GM21576 (cell line): ENCODE measurements at regions not wholly inside any gene's neighbourhood (a gene's known extent, or its start where the extent isn't known, plus 50 kb on each side); places are given as distances from the start of the nearest gene placed in this dataset.
"Not testable (repeated sequence)": the region's sequence is repeated elsewhere in the genome, so short reads cannot be mapped to it uniquely, and the experiment has no call there.

Source experiments
- ATAC-seq: cut with Tn5 transposase; IDR thresholded peaks from one replicate; pipeline ENCODE4 v1.9.1; 2021; ENCODE audit warnings: mild to moderate bottlenecking, moderate library complexity; ENCODE audit not compliant: unreplicated experiment

DNA sequence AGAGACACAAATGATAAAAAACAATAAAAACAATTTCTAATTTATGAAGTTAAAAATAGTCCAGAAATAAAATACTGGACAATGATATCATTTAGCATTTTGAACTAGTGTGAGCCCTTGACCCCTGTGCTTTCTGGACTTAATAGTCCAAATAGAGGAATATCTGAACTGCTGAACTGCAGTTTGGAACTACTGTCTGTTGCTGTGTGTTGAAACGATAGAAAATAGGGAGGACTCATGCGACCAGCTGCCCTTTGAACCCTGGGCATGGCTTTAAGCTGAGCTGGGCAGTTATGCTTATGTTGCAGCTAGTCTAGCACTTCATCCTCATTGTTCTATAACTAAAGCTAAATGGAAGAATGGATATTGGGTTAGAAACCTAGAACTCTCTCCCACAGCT, 99.5 kb downstream of the FMR1NB start:
- no peak for ATAC-seq

DNA sequence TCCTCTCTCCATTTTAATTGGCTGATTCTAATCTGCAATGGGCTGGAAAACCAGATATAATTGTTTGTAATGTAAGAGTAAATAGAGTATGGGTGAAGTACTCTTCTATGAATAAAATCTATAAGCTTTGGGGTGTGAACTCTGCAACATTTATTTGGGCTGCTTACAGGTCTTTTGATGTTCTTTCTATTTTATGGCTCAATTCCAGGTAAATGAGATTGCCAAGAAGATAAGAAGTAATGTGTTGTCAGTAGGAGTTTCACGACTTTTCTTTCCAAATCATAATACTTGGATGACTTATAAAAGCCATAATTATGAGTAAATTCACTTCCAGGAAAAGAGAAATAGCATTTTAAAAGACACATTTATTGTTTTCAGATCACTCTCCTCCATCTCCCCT, 103.5 kb downstream of the FMR1NB start:
- no peak for ATAC-seq

DNA sequence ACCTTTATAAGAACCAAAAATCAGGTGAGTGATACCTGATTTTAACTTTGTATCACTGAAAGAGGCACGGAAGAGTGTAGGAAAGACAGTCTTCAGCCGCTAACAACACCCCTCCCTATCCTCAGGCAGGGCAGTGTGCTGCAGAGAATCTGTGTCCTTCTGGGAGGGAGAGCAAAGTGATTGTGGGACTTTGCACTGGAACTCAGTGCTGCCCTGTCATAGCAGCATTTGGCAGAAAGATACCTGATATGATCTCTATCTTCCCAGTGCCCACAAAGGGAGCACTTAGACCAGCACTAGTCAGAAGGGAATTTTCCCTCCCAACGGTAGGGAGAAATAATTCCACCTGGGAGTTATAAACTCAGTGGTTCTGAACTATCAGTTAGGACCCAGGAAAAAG, 139.0 kb downstream of the FMR1NB start:
- no peak for ATAC-seq

DNA sequence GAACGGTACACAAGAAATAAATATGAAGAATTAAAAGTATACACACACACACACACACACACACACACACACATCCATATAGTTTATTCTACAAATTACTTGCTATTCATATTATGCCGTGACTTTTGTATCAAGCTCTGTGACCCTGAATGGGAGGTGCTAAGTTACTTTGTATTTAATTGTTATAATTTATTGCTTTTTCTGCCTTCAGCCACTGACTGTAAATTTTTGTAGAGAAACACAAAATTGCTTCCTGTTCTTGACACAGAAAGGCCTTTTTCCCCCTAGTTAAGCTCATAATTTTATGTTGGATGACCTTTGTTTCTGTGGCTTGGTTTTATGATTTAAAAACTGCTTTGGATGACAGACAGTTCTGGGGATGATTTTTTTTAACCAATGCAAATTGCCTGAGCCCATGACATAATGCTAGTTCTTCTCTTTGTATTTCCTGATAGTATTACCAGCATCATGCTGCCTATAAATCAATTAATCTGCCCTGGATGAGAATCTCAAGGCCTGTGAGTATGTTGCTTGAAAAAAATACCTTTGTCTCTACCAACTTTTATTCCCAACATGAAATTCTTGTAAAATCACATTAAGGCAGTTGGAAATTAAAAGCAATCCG, 140.0 kb downstream of the FMR1NB start:
- no peak for ATAC-seq

DNA sequence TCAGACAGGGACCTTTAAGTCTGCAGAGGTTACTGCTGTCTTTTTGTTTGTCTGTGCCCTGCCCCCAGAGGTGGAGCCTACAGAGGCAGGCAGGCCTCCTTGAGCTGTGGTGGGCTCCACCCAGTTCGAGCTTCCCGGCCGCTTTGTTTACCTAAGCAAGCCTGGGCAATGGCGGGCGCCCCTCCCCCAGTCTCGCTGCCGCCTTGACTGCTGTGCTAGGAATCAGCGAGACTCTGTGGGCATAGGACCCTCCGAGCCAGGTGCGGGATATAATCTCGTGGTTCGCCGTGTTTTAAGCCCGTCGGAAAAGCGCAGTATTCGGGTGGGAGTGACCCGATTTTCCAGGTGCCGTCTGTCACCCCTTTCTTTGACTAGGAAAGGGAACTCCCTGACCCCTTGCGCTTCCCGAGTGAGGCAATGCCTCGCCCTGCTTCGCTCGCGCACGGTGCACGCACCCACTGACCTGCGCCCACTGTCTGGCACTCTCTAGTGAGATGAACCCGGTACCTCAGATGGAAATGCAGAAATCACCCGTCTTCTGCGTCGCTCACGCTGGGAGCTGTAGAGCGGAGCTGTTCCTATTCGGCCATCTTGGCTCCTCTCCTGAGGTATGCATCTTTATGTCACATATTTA, 147.9 kb downstream of the FMR1NB start:
- not testable (repeated sequence) for ATAC-seq

DNA sequence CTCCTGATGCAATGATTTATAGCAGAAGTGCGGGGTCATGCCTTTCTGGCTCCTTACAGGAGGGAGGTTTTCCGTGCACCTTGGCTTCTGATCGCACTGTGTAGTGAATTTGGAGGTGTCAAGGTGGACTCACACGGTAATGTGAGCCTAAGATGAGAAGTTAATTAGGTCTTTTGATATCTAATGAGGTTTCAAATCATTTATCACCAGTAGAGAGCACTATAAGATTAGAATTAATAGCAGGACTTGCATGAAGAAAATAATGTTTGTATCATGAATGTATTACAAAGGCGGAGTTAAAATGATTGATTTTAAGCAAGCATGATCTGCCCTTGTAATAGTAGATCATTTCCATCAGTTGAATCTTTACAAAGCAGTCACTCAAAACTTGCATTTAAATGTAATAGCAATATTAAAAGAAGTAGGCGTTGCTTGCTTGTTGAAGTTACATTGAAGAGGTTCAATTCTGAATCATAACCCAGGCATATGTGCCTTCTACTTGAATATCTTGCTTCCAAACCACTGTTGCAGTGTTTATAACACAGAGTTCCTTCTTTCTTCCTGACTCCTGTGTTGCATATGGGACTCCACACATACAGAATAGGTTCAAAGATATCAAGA, 152.1 kb downstream of the FMR1NB start:
- ATAC-seq: no peak

DNA sequence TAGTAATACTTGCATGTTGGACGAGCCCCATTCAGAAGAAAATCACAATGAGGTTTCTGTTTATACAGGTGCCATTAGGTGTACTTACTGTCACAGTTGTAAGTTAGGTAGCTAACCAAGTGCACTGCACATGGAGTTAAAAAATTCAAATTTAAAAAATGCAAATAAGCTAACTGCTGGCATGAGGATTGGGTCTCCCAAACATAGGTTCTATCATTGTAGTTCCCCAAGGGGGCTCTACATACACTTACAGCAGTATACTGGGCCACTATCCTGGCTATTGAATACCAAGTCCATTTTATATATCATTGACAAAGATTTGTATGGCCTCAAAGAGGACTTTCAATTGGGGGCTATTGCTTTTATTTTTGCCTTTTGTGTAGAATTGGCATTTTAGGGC, 153.4 kb downstream of the FMR1NB start:
- no peak for ATAC-seq

DNA sequence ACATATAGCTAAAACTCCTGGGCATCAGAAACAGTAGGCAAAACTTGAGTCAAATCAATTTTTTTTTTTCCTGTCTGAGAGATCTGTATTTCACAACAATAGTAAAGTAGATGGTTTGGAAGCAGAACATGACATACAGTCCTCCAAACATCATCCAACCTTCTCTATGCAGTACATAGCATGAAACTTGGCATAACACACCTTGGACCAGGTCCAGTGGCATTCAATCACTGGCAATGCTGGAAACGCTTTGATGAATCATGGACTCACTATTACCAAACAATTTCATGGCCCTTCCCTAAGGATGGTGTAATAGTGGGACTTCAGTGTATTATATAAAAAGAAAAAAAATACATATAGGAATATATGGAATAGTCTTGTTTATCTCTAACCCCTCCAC, 154.6 kb downstream of the FMR1NB start:
- no peak for ATAC-seq

DNA sequence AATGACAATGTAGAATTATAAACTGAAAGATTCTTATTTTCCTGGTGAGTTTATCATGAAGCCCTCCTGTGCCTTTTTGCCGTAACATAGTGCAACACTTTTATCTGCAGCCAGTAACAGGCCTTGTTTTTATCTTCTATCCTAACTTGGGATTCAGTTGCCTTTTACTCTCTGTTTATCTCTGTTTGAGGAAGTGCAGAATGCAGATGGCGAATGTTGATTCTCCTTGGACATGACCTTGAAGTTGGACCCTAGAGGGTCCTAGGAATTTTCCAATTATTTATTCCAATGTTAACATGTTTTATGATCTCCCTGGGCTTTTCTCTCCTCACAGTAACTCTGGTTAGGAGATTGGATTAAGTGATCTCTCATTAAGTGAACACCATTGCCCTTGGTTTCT, 165.0 kb downstream of the FMR1NB start:
- no peak for ATAC-seq

DNA sequence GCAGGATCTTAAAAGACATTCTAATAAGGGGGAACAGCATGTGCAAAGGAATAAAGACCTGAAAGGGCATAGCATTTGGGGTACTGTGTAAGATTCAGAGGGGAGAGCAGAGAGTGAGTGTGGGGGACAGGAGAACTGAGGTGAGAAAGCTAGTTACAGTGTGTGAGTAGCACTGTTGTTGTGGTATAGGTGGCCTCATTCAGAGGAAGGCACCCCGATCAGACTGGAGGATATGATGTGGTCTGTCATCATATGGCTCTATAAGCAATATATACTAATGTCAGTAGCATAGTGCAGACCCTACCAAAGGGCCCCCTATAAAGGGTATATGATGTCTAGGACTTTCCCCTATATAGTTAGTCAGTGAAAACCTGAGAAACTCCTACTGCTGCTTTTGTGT, 175.8 kb downstream of the FMR1NB start:
- no peak for ATAC-seq

DNA sequence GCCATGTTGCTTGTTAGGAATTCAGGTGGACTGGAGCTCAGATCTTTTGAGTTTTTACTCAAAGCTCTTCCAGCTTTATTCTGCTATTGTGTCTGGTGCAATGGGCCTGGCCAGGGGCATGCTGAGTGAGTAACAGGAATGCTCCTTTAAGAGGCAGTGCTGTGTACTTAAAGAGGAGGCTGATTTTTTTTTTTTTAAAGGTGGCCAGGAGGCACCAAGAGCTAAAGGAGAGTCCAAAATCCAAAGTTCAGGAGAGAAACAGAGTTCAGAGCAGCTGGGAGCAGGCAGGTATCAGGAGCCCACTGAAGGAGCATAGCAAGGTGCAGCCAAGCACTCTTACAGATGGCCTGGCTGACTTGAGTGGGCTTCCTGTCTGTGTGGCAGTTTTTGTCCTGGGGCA, 178.7 kb downstream of the FMR1NB start:
- no peak for ATAC-seq

DNA sequence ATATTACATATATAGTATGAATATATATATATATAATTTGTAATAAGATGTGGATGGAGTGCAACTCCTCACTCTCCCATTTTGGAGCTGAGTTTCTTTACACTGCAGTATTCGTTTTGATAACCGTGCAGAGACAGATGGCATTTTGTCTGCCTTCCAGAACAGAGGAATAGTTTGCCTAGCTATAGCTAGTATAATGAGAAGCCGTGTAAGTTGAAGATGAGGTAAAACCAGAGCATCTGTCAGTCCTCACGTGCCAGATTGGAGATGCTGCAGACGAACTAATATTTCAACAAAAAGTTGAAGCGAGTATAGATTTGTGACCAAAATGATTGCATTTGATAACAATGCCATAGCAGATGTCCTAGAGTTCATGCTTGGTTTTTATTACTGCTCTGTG, 180.6 kb downstream of the FMR1NB start:
- no peak for ATAC-seq

DNA sequence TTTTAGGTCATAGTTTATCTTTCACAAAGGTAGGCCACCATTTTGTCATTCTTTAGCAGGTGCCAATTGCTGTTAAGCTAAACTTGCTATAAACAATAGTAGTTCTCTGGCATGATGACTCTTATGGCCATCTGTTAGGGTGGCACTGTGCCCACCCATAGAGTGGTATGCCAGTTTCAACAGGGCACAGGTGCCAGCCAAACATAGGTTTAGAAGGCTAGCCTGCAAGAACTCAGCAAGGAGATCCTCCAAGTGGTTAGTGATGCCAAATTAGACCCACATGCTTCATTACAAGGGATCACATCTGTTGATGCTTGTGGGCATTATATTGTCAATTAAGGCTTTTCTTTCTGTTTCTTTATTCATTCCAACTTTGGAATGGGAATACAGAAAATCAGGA, 204.5 kb downstream of the FMR1NB start:
- no peak for ATAC-seq

DNA sequence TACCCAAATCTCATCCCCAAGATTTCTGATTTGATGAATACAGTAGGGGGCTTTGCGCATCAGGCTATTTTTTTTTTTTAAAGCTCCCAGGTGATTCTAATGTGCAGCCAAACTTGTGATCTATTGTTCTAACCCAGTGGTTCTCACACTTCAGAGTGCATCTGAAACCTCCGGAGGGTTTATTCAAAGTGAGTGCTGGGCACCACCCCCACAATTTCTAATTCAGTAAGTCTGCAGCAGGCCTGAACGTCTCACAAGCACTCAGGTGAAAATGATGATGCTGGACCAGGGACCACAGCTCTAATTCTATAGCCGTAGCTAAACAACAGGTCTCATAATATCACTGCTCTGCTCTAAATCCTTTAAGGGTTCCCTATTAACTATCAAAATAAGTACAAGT, 211.4 kb downstream of the FMR1NB start:
- ATAC-seq: no peak

DNA sequence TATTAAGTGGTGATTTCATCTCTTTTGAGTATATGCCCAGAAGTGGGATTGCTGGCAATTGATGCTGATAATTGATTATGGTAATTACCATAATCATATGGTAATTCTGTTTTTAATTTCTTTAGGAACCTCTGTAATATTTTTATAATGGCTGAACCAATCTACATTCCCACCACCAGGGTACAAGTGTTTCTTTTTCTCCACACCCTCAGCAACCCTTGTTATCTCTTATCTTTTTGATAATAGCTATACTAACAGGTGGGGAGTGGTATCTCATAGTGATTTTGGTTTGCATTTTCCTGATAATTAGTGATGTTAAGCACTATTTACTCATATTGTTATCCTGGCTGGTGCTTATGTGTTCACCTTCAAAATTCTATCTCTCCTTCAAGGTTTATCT, 212.6 kb downstream of the FMR1NB start:
- ATAC-seq: no peak

DNA sequence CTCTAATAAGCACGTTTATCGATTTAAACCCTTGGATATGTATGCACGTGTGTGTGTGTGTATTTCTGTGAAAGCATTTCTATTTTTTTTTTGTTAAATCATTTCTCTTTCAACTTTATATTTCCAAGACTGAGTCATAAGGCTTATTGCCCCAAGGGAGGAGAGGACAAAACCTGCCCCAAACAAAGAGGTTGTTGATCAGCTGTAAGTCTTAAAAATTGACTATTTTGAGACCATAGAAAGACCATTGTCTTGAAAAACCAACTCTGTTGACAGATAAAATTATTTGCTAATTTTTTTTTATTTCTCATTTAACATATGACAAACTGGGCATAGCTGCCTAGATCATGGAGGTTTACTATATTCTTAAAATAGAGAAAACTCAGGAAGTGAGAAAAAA, 222.4 kb downstream of the FMR1NB start:
- ATAC-seq: no peak

DNA sequence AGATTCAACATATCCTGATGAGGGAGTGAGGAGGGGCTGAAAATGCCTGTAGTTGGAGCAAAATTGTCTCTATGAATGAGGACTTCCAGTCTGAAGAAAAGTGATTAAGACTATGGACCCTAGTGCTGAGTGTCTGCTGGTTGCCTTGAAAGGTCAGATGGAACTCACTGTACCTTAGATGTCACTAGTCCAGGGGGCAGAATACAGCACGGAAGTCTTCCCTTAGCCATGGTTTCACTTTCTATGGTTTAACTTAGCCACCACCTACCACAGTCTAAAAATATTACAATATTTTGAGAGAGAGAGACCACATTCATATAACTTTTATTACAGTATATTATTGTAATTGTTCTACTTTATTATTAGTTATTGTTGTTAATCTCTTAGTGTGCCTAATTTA, 223.1 kb downstream of the FMR1NB start:
- no peak for ATAC-seq

DNA sequence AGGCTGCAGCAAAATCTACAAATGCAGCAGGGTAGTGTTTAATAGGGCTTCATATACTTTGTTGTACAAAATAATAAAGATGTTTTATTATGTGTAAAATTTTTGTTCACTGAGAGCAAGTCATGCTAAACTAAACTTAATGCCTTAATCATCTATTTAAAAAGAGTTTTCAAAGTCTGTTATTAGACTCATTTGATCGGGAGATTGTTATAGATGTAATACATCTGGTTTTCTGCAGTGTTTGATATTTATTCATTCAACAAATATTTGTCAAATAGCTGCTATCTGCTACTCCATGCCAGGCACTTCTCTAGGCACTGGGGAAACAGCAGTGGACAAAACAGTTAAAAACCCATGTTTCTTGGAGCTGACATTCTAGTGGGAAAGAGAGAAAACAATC, 233.6 kb downstream of the FMR1NB start:
- no peak for ATAC-seq

DNA sequence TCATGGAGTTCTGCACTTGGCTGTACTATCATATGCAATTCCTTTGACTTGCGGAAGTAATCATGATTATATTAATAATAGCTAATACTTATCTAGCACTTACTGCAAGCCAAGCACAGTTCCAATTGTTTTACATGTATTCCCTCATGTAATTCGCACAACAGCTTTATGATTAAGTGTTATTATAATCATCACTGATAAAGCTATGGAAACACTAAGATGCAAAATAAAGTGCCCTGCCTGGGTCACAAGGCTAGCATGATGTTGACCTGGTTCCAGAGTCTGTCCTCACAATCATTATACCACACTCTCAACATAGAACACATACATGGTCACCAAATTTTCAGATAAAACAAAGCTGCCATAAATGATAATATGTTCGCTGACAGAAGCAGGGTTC, 234.6 kb downstream of the FMR1NB start:
- ATAC-seq: no peak

DNA sequence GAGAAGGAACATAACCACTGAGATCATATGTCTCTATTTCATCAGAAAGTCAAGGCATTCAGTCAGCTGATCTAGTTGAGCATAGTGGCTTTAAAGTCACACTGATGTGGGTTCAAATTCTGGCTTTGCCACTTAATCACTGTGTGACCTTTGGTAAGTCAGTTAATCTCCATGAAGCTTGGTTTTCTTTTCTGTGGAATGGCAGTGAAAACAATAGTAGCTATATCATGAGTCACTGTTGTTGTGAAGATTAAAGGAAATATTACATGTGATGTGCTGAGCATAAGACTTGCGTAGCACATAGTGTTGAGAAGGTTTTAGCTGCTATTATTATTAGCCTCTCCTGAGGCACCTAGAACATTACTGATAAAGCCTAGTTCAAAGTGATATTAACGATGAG, 242.2 kb downstream of the FMR1NB start:
- no peak for ATAC-seq

DNA sequence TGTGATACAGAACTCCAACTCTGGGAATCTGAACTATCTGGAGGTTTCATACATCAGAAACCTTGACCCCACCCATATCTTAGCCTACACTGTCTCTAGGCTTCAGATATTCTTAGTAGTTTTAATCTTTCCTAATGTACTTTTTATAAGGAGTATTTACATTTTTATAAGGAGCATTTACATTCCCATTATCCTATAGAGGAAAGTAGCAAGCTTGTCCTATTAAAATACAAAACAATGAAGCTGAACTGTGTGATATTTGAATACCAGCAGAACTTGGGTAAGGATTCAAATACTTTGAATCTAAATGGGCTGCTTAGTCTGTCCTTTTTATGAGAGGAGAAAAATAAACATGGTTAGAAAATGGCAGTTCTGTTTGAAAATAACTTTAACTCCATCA, 247.4 kb downstream of the FMR1NB start:
- no peak for ATAC-seq

DNA sequence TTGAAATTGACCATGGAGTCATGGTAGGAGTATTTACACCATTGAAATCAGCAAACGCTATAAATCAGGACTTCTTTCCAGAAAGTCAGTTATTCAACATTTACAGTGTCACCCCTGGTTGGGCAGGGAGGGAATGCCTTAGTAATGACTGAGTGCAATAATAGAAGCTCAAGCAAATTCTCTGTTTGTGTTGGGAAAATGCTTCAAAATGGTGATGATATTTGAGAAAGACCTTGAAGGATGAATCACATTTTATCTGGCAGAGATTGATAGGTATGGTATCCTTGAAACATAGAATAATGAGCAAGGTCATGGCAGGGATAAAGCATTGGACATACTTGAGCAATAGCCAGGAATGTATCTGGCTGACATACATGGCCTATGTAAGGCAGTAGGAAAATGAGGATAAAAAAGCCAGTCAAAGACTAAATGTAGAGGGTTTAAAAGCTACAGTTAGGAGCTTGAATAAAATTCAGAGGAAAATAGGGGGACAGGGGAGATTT, 248.7 kb downstream of the FMR1NB start:
- no peak for ATAC-seq

DNA sequence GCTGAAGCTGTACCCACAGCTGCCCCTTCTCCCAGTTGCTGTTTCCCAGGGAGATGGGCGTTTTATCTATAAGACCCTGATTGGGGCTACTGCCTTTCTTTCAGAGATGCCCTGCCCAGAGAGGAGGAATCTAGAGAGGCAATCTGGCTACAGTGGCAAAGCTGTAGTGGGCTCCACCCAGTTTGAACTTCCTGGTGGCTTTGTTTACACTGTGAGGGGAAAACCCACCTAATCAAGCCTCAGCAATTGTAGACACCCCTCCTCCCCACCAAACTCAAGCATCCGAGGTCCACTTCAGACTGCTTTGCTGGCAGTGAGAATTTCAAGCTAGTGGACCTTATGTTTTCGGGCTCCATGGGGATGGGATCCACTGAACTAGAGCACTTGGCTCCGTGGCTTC, 240.4 kb upstream of the AFF2 start:
- no peak for ATAC-seq
